Stimulated activated CD4-positive, alpha-beta T cell treated with anti-CD3 and anti-CD28 coated beads, Interleukin-15, amount 100 ng/mL, for 24 hours (primary cell): ENCODE measurements at regions not wholly inside any gene's neighbourhood (a gene's known extent, or its start where the extent isn't known, plus 50 kb on each side); places are given as distances from the start of the nearest gene placed in this dataset.

Experiments
- DNase-seq: peaks from one replicate; pipeline ENCODE4 v3.0.0-alpha.2; 2020

- DNase-seq, result no peak
These were observed 301.8 kb downstream of the TFAP2C start for GRCh38 chr20:56930876-56931275.

GRCh38 chr20:56932575-56933330 is 303.6 kb downstream of the TFAP2C start:
- DNase-seq, result no peak

GRCh38 chr20:56933331-56933698 is 304.2 kb downstream of the TFAP2C start:
- DNase-seq, result no peak

- no peak for DNase-seq
These were observed 305.8 kb downstream of the TFAP2C start for GRCh38 chr20:56934888-56935287.

- no peak for DNase-seq
These were observed 311.4 kb downstream of the TFAP2C start for GRCh38 chr20:56940466-56940865.

DNA sequence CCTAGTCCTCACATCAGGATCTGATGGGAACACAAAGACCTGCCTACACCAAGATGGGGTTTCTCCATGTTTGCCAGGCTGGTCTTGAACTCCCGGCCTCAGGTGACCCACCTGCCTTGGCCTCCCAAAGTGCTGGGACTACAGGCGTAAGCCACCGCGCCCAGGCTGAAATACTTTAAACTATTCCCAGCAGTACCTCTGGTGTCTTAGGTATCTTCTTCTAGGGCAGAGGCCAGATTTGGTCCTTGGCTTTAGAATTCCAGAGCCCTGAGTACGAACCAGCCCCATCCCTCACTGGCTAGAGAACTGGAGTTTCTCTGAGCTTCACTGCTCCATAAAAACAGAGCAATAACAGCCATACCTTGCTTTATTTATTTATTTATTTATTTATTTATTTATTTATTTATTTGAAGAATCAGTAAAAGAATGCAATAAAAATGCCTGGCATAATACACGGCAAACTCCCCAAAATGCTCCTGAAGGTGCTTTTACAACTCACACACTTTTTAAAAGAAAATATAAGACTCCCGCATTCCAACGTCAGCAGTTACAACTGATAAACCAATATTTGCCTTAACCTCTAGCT is 312.1 kb downstream of the TFAP2C start:
- DNase-seq, result no peak

GRCh38 chr20:56943946-56944945 is 315.1 kb downstream of the TFAP2C start:
- no peak for DNase-seq

DNA sequence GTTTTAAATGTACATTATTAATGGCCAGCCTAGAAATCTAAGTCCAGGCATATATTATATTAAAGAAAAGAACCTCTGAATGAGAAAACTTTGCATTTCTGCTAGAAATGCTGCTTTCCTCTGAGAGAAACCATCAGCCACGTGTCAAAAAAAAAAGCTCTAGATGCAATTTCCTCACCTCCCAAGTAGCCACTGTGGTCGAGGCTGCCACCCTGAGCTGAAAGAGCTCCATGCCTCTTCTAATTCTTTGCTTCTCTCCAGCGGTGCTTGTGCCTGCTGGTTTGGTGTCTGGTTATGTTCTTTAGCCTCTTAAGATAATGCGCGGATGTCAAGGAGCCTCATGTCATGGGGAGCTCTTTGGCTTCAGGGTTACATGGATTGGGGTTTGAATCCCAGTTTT is 316.0 kb downstream of the TFAP2C start:
- no peak for DNase-seq

GRCh38 chr20:56945901-56946300 is 316.8 kb downstream of the TFAP2C start:
- DNase-seq, result no peak

DNA sequence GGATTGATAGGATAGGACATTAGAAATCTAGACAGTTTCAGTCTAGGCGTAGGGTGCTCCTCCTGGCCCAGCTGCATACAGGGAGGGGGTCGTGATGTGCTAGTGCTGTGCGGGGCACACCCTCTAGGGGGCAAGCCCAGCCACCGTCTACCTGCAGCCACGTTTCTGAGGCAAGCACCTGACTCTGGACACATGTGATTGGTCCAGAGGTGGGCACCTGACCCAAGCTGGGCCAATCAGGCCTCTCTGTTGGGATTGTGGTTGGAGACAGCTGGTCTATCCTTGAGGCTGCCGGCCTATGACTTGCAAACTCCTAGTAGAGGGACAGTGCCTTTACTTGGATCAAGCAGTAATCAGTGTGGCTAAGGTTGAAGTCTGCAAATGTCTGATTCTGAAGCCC is 317.1 kb downstream of the BMP7 start:
- DNase-seq, result no peak

GRCh38 chr20:56952258-56953047 is 314.0 kb downstream of the BMP7 start:
- DNase-seq, result no peak

GRCh38 chr20:56953048-56953586 is 313.3 kb downstream of the BMP7 start:
- DNase-seq, result no peak

- no peak for DNase-seq
These were observed 311.6 kb downstream of the BMP7 start for GRCh38 chr20:56954797-56955196.

DNA sequence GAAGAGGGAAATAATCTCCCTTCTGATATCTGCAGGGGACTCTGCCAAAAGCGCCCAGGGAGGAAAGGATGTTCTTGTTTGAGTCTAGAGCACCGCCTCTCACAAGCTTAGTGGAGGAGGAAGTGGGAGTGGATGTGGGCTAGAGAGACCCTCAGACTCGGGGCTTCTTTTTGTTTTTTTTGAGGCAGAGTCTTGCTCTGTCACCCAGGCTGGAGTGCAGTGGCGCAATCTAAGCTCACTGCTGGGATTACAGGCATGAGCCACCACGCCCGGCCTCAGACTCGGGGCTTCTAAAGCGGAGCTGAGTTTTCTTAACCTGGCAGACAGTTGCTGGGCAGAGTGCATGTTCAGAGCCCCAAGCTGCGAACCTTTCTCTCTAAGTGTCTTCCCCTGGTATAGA is 310.8 kb downstream of the BMP7 start:
- DNase-seq, result no peak

DNA sequence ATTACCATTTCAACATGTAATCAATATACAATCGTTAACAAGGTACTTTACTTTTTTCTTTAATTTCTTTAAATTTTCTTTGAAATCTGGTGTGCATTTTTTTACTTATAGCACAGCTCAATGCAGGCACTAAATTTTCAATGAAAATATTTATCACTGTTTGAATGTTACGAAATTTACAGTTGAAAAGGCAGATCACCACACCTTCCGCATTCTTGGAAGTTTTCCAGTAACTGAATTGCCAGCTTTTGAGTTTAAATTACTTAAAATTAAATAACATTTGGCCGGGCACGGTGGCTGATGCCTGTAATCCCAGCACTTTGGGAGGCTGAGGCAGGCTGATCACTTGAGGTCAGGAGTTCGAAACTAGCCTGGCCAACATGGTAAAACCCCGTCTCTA is 309.9 kb downstream of the BMP7 start:
- no peak for DNase-seq

GRCh38 chr20:56957737-56958553 is 308.5 kb downstream of the BMP7 start:
- no peak for DNase-seq

DNA sequence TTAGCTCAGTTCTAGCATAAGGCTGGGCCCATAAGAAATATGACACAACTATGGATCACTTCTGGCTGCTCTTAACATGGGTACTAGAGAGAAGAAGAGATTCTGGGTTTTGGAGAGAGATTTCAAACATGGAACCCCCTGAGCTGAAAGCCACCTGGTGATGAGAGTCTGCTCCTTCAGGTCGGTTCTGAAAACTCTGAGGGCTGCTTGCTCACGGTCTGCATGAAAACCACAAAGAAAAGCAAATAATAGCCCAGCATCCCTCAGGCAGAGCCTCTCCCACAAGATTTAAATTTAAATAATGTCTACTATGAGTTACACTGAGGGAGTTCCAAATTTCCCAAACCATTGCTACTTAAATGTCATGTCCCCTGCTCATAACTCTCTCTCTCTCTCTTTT is 301.5 kb downstream of the BMP7 start:
- no peak for DNase-seq

DNA sequence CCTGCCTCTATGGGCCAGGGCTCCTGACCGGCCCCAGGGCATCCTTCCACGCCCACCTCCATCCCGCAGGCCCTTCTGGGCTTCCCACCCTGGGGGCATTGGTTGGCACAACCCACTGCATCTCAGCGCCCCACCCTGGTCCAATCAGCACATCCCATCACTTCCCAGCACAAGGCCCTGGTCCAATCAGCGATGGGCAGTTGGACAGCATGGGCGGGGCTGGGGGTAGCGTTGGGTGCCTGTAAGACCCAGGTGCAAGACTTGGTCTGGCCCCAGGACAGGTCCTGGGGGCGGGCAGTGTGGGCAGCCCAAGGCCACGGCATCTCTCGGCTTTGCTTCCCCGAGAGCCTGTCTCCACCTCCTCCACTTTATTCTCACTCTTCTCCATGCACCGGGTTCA is 298.5 kb downstream of the BMP7 start:
- no peak for DNase-seq

DNA sequence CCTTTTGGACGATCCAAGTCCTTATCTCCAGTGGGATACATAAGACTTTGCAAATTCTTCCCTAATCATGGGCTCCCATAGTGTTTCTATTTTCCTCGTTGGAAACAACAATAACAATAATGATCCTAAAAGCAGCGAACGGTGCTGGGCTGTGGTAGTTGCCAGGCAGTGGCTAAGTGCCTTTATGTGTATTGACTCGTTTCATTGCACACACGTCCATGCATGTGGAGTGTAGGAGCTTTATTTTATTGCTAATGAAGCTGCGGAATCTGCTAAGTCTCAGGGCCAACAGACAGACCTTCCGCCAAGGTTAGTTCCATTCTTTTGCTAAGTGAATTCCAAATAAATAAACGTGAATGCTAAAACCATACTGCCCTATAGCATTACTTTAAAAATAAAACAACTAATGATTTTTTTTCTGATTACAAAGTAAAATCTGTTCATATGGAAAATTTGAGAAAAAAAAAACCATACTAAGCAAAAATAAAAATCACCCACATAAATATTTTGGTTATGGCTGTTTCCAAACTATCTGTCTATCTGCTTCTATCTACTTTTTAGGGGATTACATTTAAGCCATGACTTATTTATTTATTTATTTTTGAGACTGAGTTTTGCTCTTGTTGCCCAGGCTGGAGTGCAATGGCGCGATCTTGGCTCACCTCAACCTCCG is 297.9 kb downstream of the BMP7 start:
- DNase-seq, result no peak

- DNase-seq, result peak; percentile 38
These were observed 291.8 kb downstream of the BMP7 start for GRCh38 chr20:56974499-56975250.
